Endodermal cell (in vitro differentiated cells): ENCODE measurements at regions not wholly inside any gene's neighbourhood (a gene's known extent, or its start where the extent isn't known, plus 50 kb on each side); places are given as distances from the start of the nearest gene placed in this dataset.

Experiments used
- DNase-seq: peaks from one replicate; pipeline ENCODE4 v3.0.0-alpha.2; 2017
- H3K27ac ChIP-seq: 2 replicates; pipeline ENCODE4 v1.5.1; 2013; ENCODE audit warnings: mild to moderate bottlenecking, low read depth, low read length, moderate library complexity
- H3K27me3 ChIP-seq: 2 replicates; pipeline ENCODE4 v1.6.1; 2013; ENCODE audit warnings: mild to moderate bottlenecking, low read length, moderate library complexity; ENCODE audit not compliant: insufficient read depth, control insufficient read depth, poor library complexity, severe bottlenecking
- H3K36me3 ChIP-seq: 2 replicates; pipeline ENCODE4 v1.7.0; 2013; ENCODE audit warnings: mild to moderate bottlenecking, low read length, moderate library complexity; ENCODE audit not compliant: control insufficient read depth, insufficient read depth
- H3K4me1 ChIP-seq: one replicate; pipeline ENCODE4 v1.7.0; 2013; ENCODE audit warnings: low read length; ENCODE audit not compliant: control insufficient read depth, insufficient read depth
- H3K4me3 ChIP-seq: 2 replicates; pipeline ENCODE4 v1.5.1; 2013; ENCODE audit warnings: mild to moderate bottlenecking, low read length, moderate library complexity
- H3K9ac ChIP-seq: 2 replicates; pipeline ENCODE4 v1.6.1; 2013; ENCODE audit warnings: mild to moderate bottlenecking, low read length, moderate library complexity; ENCODE audit not compliant: poor library complexity, severe bottlenecking; ENCODE audit errors: extremely low read depth
- H3K9me3 ChIP-seq: 2 replicates; pipeline ENCODE4 v1.6.1; 2013; ENCODE audit warnings: mild to moderate bottlenecking, low read length, moderate library complexity; ENCODE audit not compliant: control insufficient read depth
- H3K27ac Mint-ChIP-seq: 2 replicates; pipeline ENCODE4 v1.8.0; 2020; ENCODE audit warnings: mixed read lengths
- H3K27me3 Mint-ChIP-seq: 2 replicates; pipeline ENCODE4 v1.8.0; 2021; ENCODE audit warnings: mild to moderate bottlenecking, mixed read lengths; ENCODE audit not compliant: insufficient read depth
- H3K36me3 Mint-ChIP-seq: 2 replicates; pipeline ENCODE4 v1.8.0; 2020; ENCODE audit warnings: low read depth, mixed read lengths
- H3K4me1 Mint-ChIP-seq: 2 replicates; pipeline ENCODE4 v1.8.0; 2020; ENCODE audit warnings: mixed read lengths
- H3K4me3 Mint-ChIP-seq: 2 replicates; pipeline ENCODE4 v1.8.0; 2020; ENCODE audit warnings: mild to moderate bottlenecking, moderate library complexity, mixed read lengths
- H3K9me3 Mint-ChIP-seq: 2 replicates; pipeline ENCODE4 v1.8.0; 2020; ENCODE audit warnings: mild to moderate bottlenecking, mixed read lengths
- WGBS, 2 experiments: methylation state at CpG; one replicate each; pipeline versions ENCODE4 v1.1.5 to v1.1.7; 2013; ENCODE audit warnings: missing lambda C conversion rate in 2 of 2, mixed read lengths in 1 of 2; ENCODE audit not compliant: insufficient coverage in 1 of 2, insufficient read length in 1 of 2; 5-methylcytosine and 5-hydroxymethylcytosine counted together
- TF ChIP-seq, protein P1 (sequence below): fragments of 200-600 bp; sonication (generic); conservative IDR thresholded peaks from 2 replicates; pipeline ENCODE4 v1.5.0; 2021; ENCODE audit warnings: antibody characterized with exemption, mild to moderate bottlenecking

DNA sequence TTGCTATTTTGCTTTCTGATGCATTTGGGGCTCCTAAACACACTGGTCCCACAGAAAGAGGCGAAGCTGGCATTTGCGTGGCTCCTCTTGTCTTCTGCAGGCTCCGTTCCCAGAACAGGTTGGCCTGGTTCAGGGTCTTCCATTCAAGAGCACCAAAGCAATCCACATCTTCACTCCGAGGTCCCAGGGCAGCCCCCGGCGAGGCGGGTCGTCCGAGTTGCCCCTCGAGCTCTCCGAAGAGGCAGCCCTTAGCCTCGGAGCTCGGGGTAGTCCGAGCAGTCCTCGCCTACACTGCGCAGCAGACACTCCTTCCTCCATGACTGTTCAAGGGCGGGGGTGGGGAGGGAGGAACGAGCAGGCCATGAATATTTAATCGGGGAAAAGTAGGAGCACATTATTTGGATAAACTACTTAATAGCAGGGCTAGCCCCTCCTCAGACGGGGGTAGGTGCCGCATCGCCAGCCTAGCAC, 321.3 kb downstream of the BLID start:
- 93 to 95% methylated on average over 13 to 22 of the region's 22 CpGs for WGBS, 2 experiments
- no peaks in the 10 kb centered on the region for H3K36me3 ChIP-seq
- Mint-ChIP-seq H3K36me3 (no peaks in the 10 kb centered on the region), H3K27ac (no peak overlapping the region), H3K4me1 (no peaks in the 10 kb centered on the region), H3K27me3 (peaks cover 3% of the 10 kb centered on the region), H3K4me3 (no peak overlapping the region), H3K9me3 (peaks cover 11% of the 10 kb centered on the region)
- H3K9me3 ChIP-seq = peaks cover 10% of the 10 kb centered on the region
- no peak overlapping the region for H3K4me3 ChIP-seq
- H3K27ac ChIP-seq = peak overlapping the region; percentile 29
- no peak overlapping the region for H3K9ac ChIP-seq
- no peak for DNase-seq
- H3K27me3 ChIP-seq = no peaks in the 10 kb centered on the region
- H3K4me1 ChIP-seq = no peaks in the 10 kb centered on the region
- TF ChIP-seq, protein P1, sequence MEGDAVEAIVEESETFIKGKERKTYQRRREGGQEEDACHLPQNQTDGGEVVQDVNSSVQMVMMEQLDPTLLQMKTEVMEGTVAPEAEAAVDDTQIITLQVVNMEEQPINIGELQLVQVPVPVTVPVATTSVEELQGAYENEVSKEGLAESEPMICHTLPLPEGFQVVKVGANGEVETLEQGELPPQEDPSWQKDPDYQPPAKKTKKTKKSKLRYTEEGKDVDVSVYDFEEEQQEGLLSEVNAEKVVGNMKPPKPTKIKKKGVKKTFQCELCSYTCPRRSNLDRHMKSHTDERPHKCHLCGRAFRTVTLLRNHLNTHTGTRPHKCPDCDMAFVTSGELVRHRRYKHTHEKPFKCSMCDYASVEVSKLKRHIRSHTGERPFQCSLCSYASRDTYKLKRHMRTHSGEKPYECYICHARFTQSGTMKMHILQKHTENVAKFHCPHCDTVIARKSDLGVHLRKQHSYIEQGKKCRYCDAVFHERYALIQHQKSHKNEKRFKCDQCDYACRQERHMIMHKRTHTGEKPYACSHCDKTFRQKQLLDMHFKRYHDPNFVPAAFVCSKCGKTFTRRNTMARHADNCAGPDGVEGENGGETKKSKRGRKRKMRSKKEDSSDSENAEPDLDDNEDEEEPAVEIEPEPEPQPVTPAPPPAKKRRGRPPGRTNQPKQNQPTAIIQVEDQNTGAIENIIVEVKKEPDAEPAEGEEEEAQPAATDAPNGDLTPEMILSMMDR = no peak

DNA sequence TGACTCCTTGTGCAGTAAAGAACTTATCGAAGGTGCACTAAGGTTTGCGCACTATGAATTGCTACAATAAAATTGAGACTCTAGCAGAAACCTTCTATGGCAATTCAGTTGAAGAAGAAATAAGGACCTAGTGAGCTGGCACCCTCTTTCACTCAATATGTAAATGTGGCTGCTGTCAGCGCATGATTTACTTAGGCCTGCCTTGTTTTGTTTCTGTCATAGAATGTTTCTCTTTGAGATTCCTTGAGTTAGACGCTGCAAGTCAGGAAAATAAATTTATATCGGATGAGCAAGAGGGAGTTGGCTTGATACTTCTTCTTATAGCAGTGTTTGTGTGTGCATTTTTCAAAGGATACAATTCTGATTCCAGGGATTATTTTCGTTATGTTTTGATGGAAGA, 322.1 kb downstream of the BLID start:
- TF ChIP-seq, protein P1 = no peak
- Mint-ChIP-seq H3K4me3 (no peak overlapping the region), H3K4me1 (no peaks in the 10 kb centered on the region), H3K36me3 (no peaks in the 10 kb centered on the region), H3K27ac (no peak overlapping the region), H3K9me3 (peaks cover 5% of the 10 kb centered on the region), H3K27me3 (peaks cover 3% of the 10 kb centered on the region)
- Histone ChIP-seq H3K27ac (no peak overlapping the region), H3K36me3 (no peaks in the 10 kb centered on the region), H3K9me3 (peaks cover 2% of the 10 kb centered on the region), H3K4me1 (no peaks in the 10 kb centered on the region), H3K27me3 (no peaks in the 10 kb centered on the region), H3K4me3 (no peak overlapping the region), H3K9ac (no peak overlapping the region)
- WGBS, 2 experiments = 93 to 95% methylated on average over 5 to 6 of the region's 6 CpGs
- DNase-seq = no peak

DNA sequence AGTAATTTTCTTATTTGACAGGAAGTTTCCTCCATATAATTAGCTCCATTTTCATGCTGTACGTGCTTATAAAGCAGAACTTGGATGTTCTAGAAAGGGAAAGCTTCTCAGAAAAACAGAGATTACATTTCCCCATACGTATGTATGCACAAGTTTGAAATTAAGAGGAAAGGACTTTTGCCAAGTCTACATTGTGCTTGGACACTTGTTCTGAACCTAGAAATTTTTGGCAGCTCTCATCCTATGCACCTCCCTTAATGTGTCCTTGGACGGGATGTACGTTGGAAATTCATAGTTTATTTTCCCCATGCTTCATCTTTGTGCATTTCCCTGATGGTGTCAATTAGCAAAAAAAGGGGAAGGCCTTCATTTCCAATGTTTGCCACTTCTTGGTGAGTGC, 322.7 kb downstream of the BLID start:
- H3K9me3 ChIP-seq = no peaks in the 10 kb centered on the region
- no peak for DNase-seq
- H3K27me3 ChIP-seq = no peaks in the 10 kb centered on the region
- H3K36me3 Mint-ChIP-seq = no peaks in the 10 kb centered on the region
- H3K9ac ChIP-seq = no peak overlapping the region
- H3K4me1 Mint-ChIP-seq = no peaks in the 10 kb centered on the region
- WGBS, 2 experiments = 91 to 92% methylated on average over 3 to 4 of the region's 4 CpGs
- TF ChIP-seq, protein P1 = no peak
- H3K27ac Mint-ChIP-seq = no peak overlapping the region
- H3K4me3 ChIP-seq = no peak overlapping the region
- H3K36me3 ChIP-seq = no peaks in the 10 kb centered on the region
- H3K4me3 Mint-ChIP-seq = no peak overlapping the region
- no peaks in the 10 kb centered on the region for H3K4me1 ChIP-seq
- H3K27me3 Mint-ChIP-seq = peaks cover 3% of the 10 kb centered on the region
- no peak overlapping the region for H3K27ac ChIP-seq
- peaks cover 2% of the 10 kb centered on the region for H3K9me3 Mint-ChIP-seq
